ENCODE measurements at regions not wholly inside any gene's neighbourhood (a gene's known extent, or its start where the extent isn't known, plus 50 kb on each side); places are given as distances from the start of the nearest gene placed in this dataset.

- TF ChIP-seq CTCF (IDR thresholded peaks at IDR 0.05) = no peak
- TF ChIP-seq POLR2A (IDR thresholded peaks at IDR 0.05) = no peak
These were observed 672.9 kb upstream of the ACVR2A start for GRCh38 chr2:147171941-147172340.
